ENCODE measurements at regions not wholly inside any gene's neighbourhood (a gene's known extent, or its start where the extent isn't known, plus 50 kb on each side); places are given as distances from the start of the nearest gene placed in this dataset.

- H3K79me2 ChIP-seq (replicated peaks; ENCODE audit: insufficient read depth) = no peaks in the 10 kb centered on the region
- peak overlapping the region; percentile 61; the same call in 1 of the 2 replicates for H2AFZ ChIP-seq
- H3K9me3 Mint-ChIP-seq = no peaks in the 10 kb centered on the region
- peaks cover 3% of the 10 kb centered on the region; the same call in 1 of the 2 replicates for H3K4me1 ChIP-seq (ENCODE audit: insufficient read depth)
- H3K36me3 ChIP-seq (ENCODE audit: insufficient read depth) = no peaks in the 10 kb centered on the region
- H3F3A ChIP-seq (replicated peaks; ENCODE audit: low read depth) = no peaks in the 10 kb centered on the region
- no peaks in the 10 kb centered on the region for H3K27me3 ChIP-seq (ENCODE audit: insufficient read depth)
- ATAC-seq (no peak), DNase-seq (ENCODE audit: low spot score) (peak; percentile 8)
- H3K4me3 ChIP-seq = no peak overlapping the region
- no peaks in the 10 kb centered on the region for H4K20me1 ChIP-seq (replicated peaks; ENCODE audit: insufficient read depth)
- H3K4me1 Mint-ChIP-seq = no peaks in the 10 kb centered on the region
- H3K36me3 Mint-ChIP-seq (ENCODE audit: low read depth) = no peaks in the 10 kb centered on the region
- H3K27me3 Mint-ChIP-seq (ENCODE audit: insufficient read depth, low read depth, poor library complexity) = no peaks in the 10 kb centered on the region
- TF ChIP-seq ZNF114 (CRISPR knock-in tag; IDR thresholded peaks at IDR 0.05) (no peak), ZNF331 (CRISPR knock-in tag; IDR thresholded peaks at IDR 0.05; ENCODE audit: low read depth) (no peak), CTCF (conservative IDR thresholded peaks at IDR 0.05; ENCODE audit: low read depth in 2 of 2) (no peak), NANOG (IDR thresholded peaks at IDR 0.05; ENCODE audit: borderline replicate concordance) (no peak), EZH2phosphoT487 (IDR thresholded peaks at IDR 0.05; ENCODE audit: unreplicated experiment) (no peak), JUNB (IDR thresholded peaks at IDR 0.05; ENCODE audit: unreplicated experiment) (no peak), POLR2AphosphoS5 (IDR thresholded peaks at IDR 0.05; ENCODE audit: low read depth) (no peak), EZH2 (IDR thresholded peaks at IDR 0.05; ENCODE audit: low read depth, unreplicated experiment) (no peak), REST (IDR thresholded peaks at IDR 0.05; ENCODE audit: unreplicated experiment) (no peak), STAT1 (IDR thresholded peaks at IDR 0.05; ENCODE audit: unreplicated experiment) (no peak), ZNF462 (CRISPR knock-in tag; IDR thresholded peaks at IDR 0.05) (no peak), ETS1 (IDR thresholded peaks at IDR 0.05) (no peak), CREB1 (CRISPR knock-in tag; IDR thresholded peaks at IDR 0.05; ENCODE audit: low read depth) (no peak)
- no peak overlapping the region for H3K4me2 ChIP-seq
- no peak overlapping the region for H3K27ac ChIP-seq (ENCODE audit: low read depth)
- no peaks in the 10 kb centered on the region for H3K9me2 ChIP-seq (ENCODE audit: insufficient read depth)
- no peak overlapping the region for H3K4me3 Mint-ChIP-seq
- no peak overlapping the region for H3K27ac Mint-ChIP-seq
Observed at GRCh38 chr21:27813750-27814149, 846.9 kb upstream of the ADAMTS5 start.

Measured in GM23338 (cell line).